ENCODE measurements at regions not wholly inside any gene's neighbourhood (a gene's known extent, or its start where the extent isn't known, plus 50 kb on each side); places are given as distances from the start of the nearest gene placed in this dataset.
"Not testable (repeated sequence)": the region's sequence is repeated elsewhere in the genome, so short reads cannot be mapped to it uniquely, and the experiment has no call there.

GRCh38 chr4:60378010-60378409, 822.1 kb upstream of the ADGRL3 start:
- no peak for DNase-seq
- intact Hi-C loops (cut with DNase I): no loop called here

- intact Hi-C loops (cut with DNase I): no loop called here
- no peak for DNase-seq
Measured at GRCh38 chr4:60384516-60384915, 815.6 kb upstream of the ADGRL3 start.

GRCh38 chr4:60389633-60390032, 810.5 kb upstream of the ADGRL3 start:
- intact Hi-C loops (cut with DNase I): no loop called here
- DNase-seq: no peak

- intact Hi-C loops (cut with DNase I): no loop called here
Measured at GRCh38 chr4:60396341-60397049, 803.6 kb upstream of the ADGRL3 start.

GRCh38 chr4:60400593-60400992, 799.5 kb upstream of the ADGRL3 start:
- DNase-seq: no peak
- intact Hi-C loops (cut with DNase I): no loop called here

More at GRCh38 chr4:60396341-60397049, 803.6 kb upstream of the ADGRL3 start:
- no peak for DNase-seq

- intact Hi-C loops (cut with DNase I): no loop called here
- DNase-seq: no peak
Measured at GRCh38 chr4:60404027-60404426, 796.1 kb upstream of the ADGRL3 start.

GRCh38 chr4:60422439-60422838, 777.7 kb upstream of the ADGRL3 start:
- DNase-seq: peak in 1 of 10 donors; percentile 43
- intact Hi-C loops (cut with DNase I): no loop called here

- DNase-seq; intact Hi-C loops (cut with DNase I): not testable (repeated sequence)
Measured at GRCh38 chr4:60423573-60424184, 776.4 kb upstream of the ADGRL3 start.

- DNase-seq: no peak
- intact Hi-C loops (cut with DNase I): no loop called here
Measured at GRCh38 chr4:60432911-60433310, 767.2 kb upstream of the ADGRL3 start.

- intact Hi-C loops (cut with DNase I): no loop called here
- DNase-seq: peak in 2 of 10 donors; percentile 26 to 27
Measured at GRCh38 chr4:60443068-60443467, 757.1 kb upstream of the ADGRL3 start.

- intact Hi-C loops (cut with DNase I): no loop called here
- DNase-seq: no peak
Measured at GRCh38 chr4:60443796-60444195, 756.3 kb upstream of the ADGRL3 start.

GRCh38 chr4:60450054-60450453, 750.1 kb upstream of the ADGRL3 start:
- intact Hi-C loops (cut with DNase I): no loop called here
- peak in 1 of 10 donors; percentile 24 for DNase-seq

GRCh38 chr4:60452266-60452665, 747.9 kb upstream of the ADGRL3 start:
- intact Hi-C loops (cut with DNase I): no loop called here
- no peak for DNase-seq

- DNase-seq: no peak
- intact Hi-C loops (cut with DNase I): no loop called here
Measured at GRCh38 chr4:60455380-60455779, 744.7 kb upstream of the ADGRL3 start.

- intact Hi-C loops (cut with DNase I): no loop called here
- no peak for DNase-seq
Measured at GRCh38 chr4:60461551-60461950, 738.6 kb upstream of the ADGRL3 start.

- intact Hi-C loops (cut with DNase I): no loop called here
- peak in 2 of 10 donors; percentile 33 to 44 for DNase-seq
Measured at GRCh38 chr4:60463857-60464502, 736.1 kb upstream of the ADGRL3 start.

GRCh38 chr4:60482921-60483351, 717.2 kb upstream of the ADGRL3 start:
- intact Hi-C loops (cut with DNase I): no loop called here
- DNase-seq: no peak

- no peak for DNase-seq
- intact Hi-C loops (cut with DNase I): no loop called here
Measured at GRCh38 chr4:60485276-60485675, 714.9 kb upstream of the ADGRL3 start.

- intact Hi-C loops (cut with DNase I): not testable (repeated sequence)
Measured at GRCh38 chr4:60487118-60487761, 712.9 kb upstream of the ADGRL3 start.

GRCh38 chr4:60500810-60501209, 699.3 kb upstream of the ADGRL3 start:
- DNase-seq: no peak
- intact Hi-C loops (cut with DNase I): no loop called here

More at GRCh38 chr4:60487118-60487761, 712.9 kb upstream of the ADGRL3 start:
- DNase-seq: not testable (repeated sequence)

GRCh38 chr4:60502733-60503132, 697.4 kb upstream of the ADGRL3 start:
- intact Hi-C loops (cut with DNase I): no loop called here
- DNase-seq: no peak
